ENCODE measurements at regions not wholly inside any gene's neighbourhood (a gene's known extent, or its start where the extent isn't known, plus 50 kb on each side); places are given as distances from the start of the nearest gene placed in this dataset.

DNA sequence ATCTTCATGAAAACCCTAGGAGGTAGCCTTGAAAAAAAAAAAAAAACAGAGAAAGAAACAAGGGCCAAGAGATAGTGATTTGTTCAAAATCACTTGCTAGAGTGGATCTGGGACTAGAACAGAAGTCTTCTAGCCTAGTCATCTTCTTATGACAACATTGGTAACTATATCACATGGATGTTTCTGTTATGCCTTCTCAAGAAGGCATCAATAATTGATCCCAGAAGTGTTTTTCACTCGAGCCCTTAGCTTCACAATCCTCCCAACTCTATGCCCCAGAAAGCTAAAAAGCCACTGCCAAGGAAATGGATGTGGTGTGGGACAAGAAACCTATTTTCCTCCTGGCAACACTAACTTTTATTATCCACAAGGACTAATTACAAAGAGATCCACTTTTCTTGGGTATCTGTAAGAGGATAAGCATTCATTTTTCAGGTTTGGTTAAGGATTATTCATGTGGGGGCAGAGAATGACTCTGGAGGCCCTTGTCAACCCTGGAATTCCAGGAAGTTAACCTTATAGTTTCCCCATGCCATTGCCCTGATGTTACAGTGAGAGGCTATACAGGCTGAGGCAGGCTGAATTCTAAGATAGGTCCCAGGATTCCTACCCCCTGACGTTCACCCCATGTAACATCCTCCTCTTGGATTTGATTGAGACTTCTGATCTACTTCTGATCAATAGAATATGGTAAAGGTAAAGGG lies 67.7 kb upstream of the CPM start:
- TF ChIP-seq, protein P1, sequence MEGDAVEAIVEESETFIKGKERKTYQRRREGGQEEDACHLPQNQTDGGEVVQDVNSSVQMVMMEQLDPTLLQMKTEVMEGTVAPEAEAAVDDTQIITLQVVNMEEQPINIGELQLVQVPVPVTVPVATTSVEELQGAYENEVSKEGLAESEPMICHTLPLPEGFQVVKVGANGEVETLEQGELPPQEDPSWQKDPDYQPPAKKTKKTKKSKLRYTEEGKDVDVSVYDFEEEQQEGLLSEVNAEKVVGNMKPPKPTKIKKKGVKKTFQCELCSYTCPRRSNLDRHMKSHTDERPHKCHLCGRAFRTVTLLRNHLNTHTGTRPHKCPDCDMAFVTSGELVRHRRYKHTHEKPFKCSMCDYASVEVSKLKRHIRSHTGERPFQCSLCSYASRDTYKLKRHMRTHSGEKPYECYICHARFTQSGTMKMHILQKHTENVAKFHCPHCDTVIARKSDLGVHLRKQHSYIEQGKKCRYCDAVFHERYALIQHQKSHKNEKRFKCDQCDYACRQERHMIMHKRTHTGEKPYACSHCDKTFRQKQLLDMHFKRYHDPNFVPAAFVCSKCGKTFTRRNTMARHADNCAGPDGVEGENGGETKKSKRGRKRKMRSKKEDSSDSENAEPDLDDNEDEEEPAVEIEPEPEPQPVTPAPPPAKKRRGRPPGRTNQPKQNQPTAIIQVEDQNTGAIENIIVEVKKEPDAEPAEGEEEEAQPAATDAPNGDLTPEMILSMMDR (conservative IDR thresholded peaks at IDR 0.05) = no peak
- TF ChIP-seq EZH2 (IDR thresholded peaks at IDR 0.05; ENCODE audit: low read depth) = no peak

Measured in PC-9 (cell line).